Esophagus muscularis mucosa (tissue), 4 donors: ENCODE measurements at regions not wholly inside any gene's neighbourhood (a gene's known extent, or its start where the extent isn't known, plus 50 kb on each side); places are given as distances from the start of the nearest gene placed in this dataset.
"Not testable (repeated sequence)": the region's sequence is repeated elsewhere in the genome, so short reads cannot be mapped to it uniquely, and the experiment has no call there.

Experiments
- DNase-seq: peaks from one replicate; pipeline ENCODE4 v3.0.0-alpha.2; 2017; ENCODE audit errors: extremely low spot score
- H3K27ac ChIP-seq, 4 donors: fragments of 200-600 bp; sonication (generic); replicated peaks in 1 of 4; 1 replicate in 3 of 4; 2 replicates in 1 of 4; pipeline ENCODE4 v1.5.1; 2016 to 2019; ENCODE audit warnings: mild to moderate bottlenecking in 1 of 4
- H3K27me3 ChIP-seq, 4 donors: fragments of 200-600 bp; sonication (generic); one replicate each; pipeline versions ENCODE4 v1.5.1 to v1.6.0; 2016 to 2019
- H3K36me3 ChIP-seq, 4 donors: fragments of 200-600 bp; sonication (generic); one replicate each; pipeline ENCODE4 v1.5.1; 2016 to 2019
- H3K4me1 ChIP-seq, 4 donors: fragments of 200-600 bp; sonication (generic); one replicate each; pipeline ENCODE4 v1.5.1; 2016 to 2019
- H3K4me3 ChIP-seq, 4 donors: fragments of 200-600 bp; sonication (generic); 1 replicate in 2 of 4; 2 replicates in 2 of 4; pipeline ENCODE4 v1.5.1; 2016 to 2019; ENCODE audit warnings: mild to moderate bottlenecking in 4 of 4, moderate library complexity in 1 of 4
- H3K9me3 ChIP-seq, 4 donors: fragments of 200-600 bp; sonication (generic); 1 replicate in 3 of 4; 2 replicates in 1 of 4; pipeline ENCODE4 v1.5.1; 2016 to 2019
- CTCF ChIP-seq, 3 experiments: fragments of 200-600 bp in 2 of 3; fragments of 450-650 bp in 1 of 3; sonication (generic) in 2 of 3; IDR thresholded peaks; one replicate each; pipeline ENCODE4 v1.5.1; 2017 to 2019; ENCODE audit warnings: antibody characterized with exemption in 3 of 3, mild to moderate bottlenecking in 2 of 3, moderate library complexity in 1 of 3
- EP300 ChIP-seq: sonication (generic); formaldehyde crosslinking; IDR thresholded peaks from one replicate; pipeline ENCODE4 v1.6.1; 2017; ENCODE audit warnings: antibody characterized with exemption
- POLR2A ChIP-seq: fragments of 450-650 bp; IDR thresholded peaks from one replicate; pipeline ENCODE4 v1.6.1; 2017; ENCODE audit warnings: antibody characterized with exemption, moderate library complexity, mild to moderate bottlenecking, low read depth
- POLR2AphosphoS5 ChIP-seq, 2 donors: sonication (generic); formaldehyde crosslinking; IDR thresholded peaks; one replicate each; pipeline ENCODE4 v1.6.1; 2017; ENCODE audit warnings: antibody characterized with exemption in 2 of 2
- WGBS: methylation state at CpG from one replicate; pipeline ENCODE4 v1.1.5; 2018; 5-methylcytosine and 5-hydroxymethylcytosine counted together
- intact Hi-C: fragments of 100-400 bp; cut with DNase I; formaldehyde crosslinking; loops from one replicate; pipeline ENCODE4 v1.15.1; 2023

GRCh38 chr7:142654398-142654797, 94.9 kb upstream of the PRSS1 start:
- no peak for DNase-seq
- no peaks in the 10 kb centered on the region for H3K9me3 ChIP-seq
- intact Hi-C loops: no loop called here
- no peak overlapping the region for H3K4me3 ChIP-seq
- no peak overlapping the region for H3K27ac ChIP-seq
- H3K36me3 ChIP-seq: no peaks in the 10 kb centered on the region
- TF ChIP-seq CTCF (IDR thresholded peaks at IDR 0.05) (no peak), POLR2A (no peak), POLR2AphosphoS5 (IDR thresholded peaks at IDR 0.05) (no peak), EP300 (no peak)
- H3K4me1 ChIP-seq: no peaks in the 10 kb centered on the region
- no peaks in the 10 kb centered on the region for H3K27me3 ChIP-seq
- WGBS: 78% methylated on average over 5 of the region's 5 CpGs

GRCh38 chr7:142647749-142648148, 101.5 kb upstream of the PRSS1 start:
- TF ChIP-seq POLR2A (no peak), EP300 (no peak), CTCF (IDR thresholded peaks at IDR 0.05) (no peak), POLR2AphosphoS5 (IDR thresholded peaks at IDR 0.05) (no peak)

GRCh38 chr7:142646386-142647140, 102.7 kb upstream of the PRSS1 start:
- no peak for DNase-seq
- WGBS: 35% methylated on average over 7 of the region's 7 CpGs
- intact Hi-C loops: no loop called here
- H3K9me3 ChIP-seq: no peaks in the 10 kb centered on the region
- no peaks in the 10 kb centered on the region for H3K4me1 ChIP-seq
- no peaks in the 10 kb centered on the region for H3K36me3 ChIP-seq
- peaks cover 0 to 29% (median 0%) of the 10 kb centered on the region in 4 donors for H3K27me3 ChIP-seq
- TF ChIP-seq EP300: no peak
- no peak for TF ChIP-seq POLR2A
- no peak for TF ChIP-seq POLR2AphosphoS5 (IDR thresholded peaks at IDR 0.05)
- no peak for TF ChIP-seq CTCF (IDR thresholded peaks at IDR 0.05)
- H3K27ac ChIP-seq: no peak overlapping the region
- no peak overlapping the region for H3K4me3 ChIP-seq

More at GRCh38 chr7:142647749-142648148, 101.5 kb upstream of the PRSS1 start:
- intact Hi-C loops: no loop called here
- no peak overlapping the region for H3K4me3 ChIP-seq
- 100% methylated on average over 1 of the region's 1 CpG for WGBS
- no peaks in the 10 kb centered on the region for H3K4me1 ChIP-seq
- H3K27ac ChIP-seq: no peak overlapping the region
- no peaks in the 10 kb centered on the region for H3K9me3 ChIP-seq
- H3K27me3 ChIP-seq: peaks cover 0 to 26% (median 0%) of the 10 kb centered on the region in 4 donors
- no peaks in the 10 kb centered on the region for H3K36me3 ChIP-seq
- no peak for DNase-seq

- intact Hi-C loops: no loop called here
- no peak for TF ChIP-seq EP300
- no peak for TF ChIP-seq CTCF (IDR thresholded peaks at IDR 0.05)
- TF ChIP-seq POLR2AphosphoS5 (IDR thresholded peaks at IDR 0.05): no peak
- no peak for TF ChIP-seq POLR2A
- Histone ChIP-seq H3K4me3 (no peak overlapping the region), H3K27me3 (peaks cover 0 to 33% (median 0%) of the 10 kb centered on the region in 4 donors), H3K36me3 (no peaks in the 10 kb centered on the region), H3K27ac (no peak overlapping the region), H3K9me3 (no peaks in the 10 kb centered on the region), H3K4me1 (no peaks in the 10 kb centered on the region)
- DNase-seq: no peak
- 44% methylated on average over 5 of the region's 5 CpGs for WGBS
These were observed 103.5 kb upstream of the PRSS1 start for GRCh38 chr7:142645777-142646176.

- TF ChIP-seq CTCF (IDR thresholded peaks at IDR 0.05) (no peak), EP300 (no peak), POLR2AphosphoS5 (IDR thresholded peaks at IDR 0.05) (no peak), POLR2A (no peak)
- Histone ChIP-seq H3K4me3 (no peak overlapping the region), H3K27ac (no peak overlapping the region), H3K36me3 (no peaks in the 10 kb centered on the region), H3K4me1 (no peaks in the 10 kb centered on the region), H3K9me3 (no peaks in the 10 kb centered on the region), H3K27me3 (peaks cover 0 to 32% (median 0%) of the 10 kb centered on the region in 4 donors)
- intact Hi-C loops: no loop called here
- DNase-seq: no peak
These were observed 107.0 kb upstream of the PRSS1 start for GRCh38 chr7:142642316-142642715.

GRCh38 chr7:142641252-142641651, 108.0 kb upstream of the PRSS1 start:
- H3K4me3 ChIP-seq, H3K27ac ChIP-seq, DNase-seq, H3K9me3 ChIP-seq, intact Hi-C loops, H3K4me1 ChIP-seq, H3K36me3 ChIP-seq: not testable (repeated sequence)
- WGBS: 79% methylated on average over 4 of the region's 4 CpGs
- peaks cover 0 to 30% (median 0%) of the 10 kb centered on the region in 4 donors for H3K27me3 ChIP-seq
